Prostate gland (tissue), 2 donors: ENCODE measurements at regions not wholly inside any gene's neighbourhood (a gene's known extent, or its start where the extent isn't known, plus 50 kb on each side); places are given as distances from the start of the nearest gene placed in this dataset.

Experiments
- POLR2A ChIP-seq: fragments of 450-650 bp; IDR thresholded peaks from one replicate; pipeline ENCODE4 v1.6.1; 2016; ENCODE audit warnings: antibody characterized with exemption, mild to moderate bottlenecking
- POLR2AphosphoS5 ChIP-seq: sonication (generic); formaldehyde crosslinking; IDR thresholded peaks from one replicate; pipeline ENCODE4 v1.6.1; 2017; ENCODE audit warnings: antibody characterized with exemption
- TF ChIP-seq, protein P1 (sequence below), 4 experiments: fragments of 200-600 bp in 2 of 4; fragments of 450-650 bp in 2 of 4; sonication (generic) in 2 of 4; IDR thresholded peaks; 1 replicate in 3 of 4; 2 replicates in 1 of 4; pipeline ENCODE4 v1.5.1; 2016 to 2019; ENCODE audit warnings: antibody characterized with exemption in 4 of 4, mild to moderate bottlenecking in 2 of 4, moderate library complexity in 2 of 4

GRCh38 chr17:53033297-53033696, 789.4 kb upstream of the KIF2B start:
- TF ChIP-seq, protein P1, sequence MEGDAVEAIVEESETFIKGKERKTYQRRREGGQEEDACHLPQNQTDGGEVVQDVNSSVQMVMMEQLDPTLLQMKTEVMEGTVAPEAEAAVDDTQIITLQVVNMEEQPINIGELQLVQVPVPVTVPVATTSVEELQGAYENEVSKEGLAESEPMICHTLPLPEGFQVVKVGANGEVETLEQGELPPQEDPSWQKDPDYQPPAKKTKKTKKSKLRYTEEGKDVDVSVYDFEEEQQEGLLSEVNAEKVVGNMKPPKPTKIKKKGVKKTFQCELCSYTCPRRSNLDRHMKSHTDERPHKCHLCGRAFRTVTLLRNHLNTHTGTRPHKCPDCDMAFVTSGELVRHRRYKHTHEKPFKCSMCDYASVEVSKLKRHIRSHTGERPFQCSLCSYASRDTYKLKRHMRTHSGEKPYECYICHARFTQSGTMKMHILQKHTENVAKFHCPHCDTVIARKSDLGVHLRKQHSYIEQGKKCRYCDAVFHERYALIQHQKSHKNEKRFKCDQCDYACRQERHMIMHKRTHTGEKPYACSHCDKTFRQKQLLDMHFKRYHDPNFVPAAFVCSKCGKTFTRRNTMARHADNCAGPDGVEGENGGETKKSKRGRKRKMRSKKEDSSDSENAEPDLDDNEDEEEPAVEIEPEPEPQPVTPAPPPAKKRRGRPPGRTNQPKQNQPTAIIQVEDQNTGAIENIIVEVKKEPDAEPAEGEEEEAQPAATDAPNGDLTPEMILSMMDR (IDR thresholded peaks at IDR 0.05): no peak
- TF ChIP-seq POLR2AphosphoS5 (no peak), POLR2A (no peak)
